OCI-LY3 (cell line): ENCODE measurements at regions not wholly inside any gene's neighbourhood (a gene's known extent, or its start where the extent isn't known, plus 50 kb on each side); places are given as distances from the start of the nearest gene placed in this dataset.
"Not testable (repeated sequence)": the region's sequence is repeated elsewhere in the genome, so short reads cannot be mapped to it uniquely, and the experiment has no call there.

Experiments used
- H2AFZ ChIP-seq: fragments of 200-600, 300-600 bp; shearing (Covaris generic); 2 replicates; pipeline ENCODE4 v1.6.0; 2014; ENCODE audit warnings: antibody characterized with exemption, low read depth, low read length
- H3K27ac ChIP-seq: fragments of 200-600, 300-600 bp; sonication (generic); 2 replicates; pipeline ENCODE4 v1.5.1; 2014; ENCODE audit warnings: mild to moderate bottlenecking, low read length, moderate library complexity, mixed read lengths
- H3K27me3 ChIP-seq: fragments of 200-600, 300-600 bp; sonication (generic); 2 replicates; pipeline ENCODE4 v1.6.1; 2014; ENCODE audit warnings: low read depth, low read length, mixed read lengths
- H3K36me3 ChIP-seq: fragments of 200-600, 300-600 bp; sonication (generic); replicated peaks from 2 replicates; pipeline ENCODE3; 2014; ENCODE audit warnings: low read depth, low read length, mixed read lengths
- H3K4me1 ChIP-seq: fragments of 300-600, 200-600 bp; sonication (generic); 2 replicates; pipeline ENCODE4 v1.6.1; 2014; ENCODE audit warnings: low read length, mixed read lengths
- H3K4me2 ChIP-seq: fragments of 200-600, 300-600 bp; sonication (generic); 2 replicates; pipeline ENCODE4 v1.6.1; 2014; ENCODE audit warnings: low read length, mixed read lengths
- H3K4me3 ChIP-seq: fragments of 300-600, 200-600 bp; sonication (generic); 2 replicates; pipeline ENCODE4 v1.5.1; 2014; ENCODE audit warnings: antibody characterized with exemption, mild to moderate bottlenecking, low read length, moderate library complexity
- H3K79me2 ChIP-seq: fragments of 300-600, 200-600 bp; shearing (Covaris generic); 2 replicates; pipeline ENCODE4 v1.6.1; 2014; ENCODE audit warnings: mild to moderate bottlenecking, low read length, mixed read lengths
- H3K9ac ChIP-seq: fragments of 300-600, 200-600 bp; shearing (Covaris generic); 2 replicates; pipeline ENCODE4 v1.6.0; 2014; ENCODE audit warnings: mild to moderate bottlenecking, low read length, moderate library complexity
- H3K9me3 ChIP-seq: fragments of 200-600, 300-600 bp; shearing (Covaris generic); 2 replicates; pipeline ENCODE4 v1.6.1; 2014; ENCODE audit warnings: low read length, mixed read lengths; ENCODE audit not compliant: insufficient read depth
- H4K20me1 ChIP-seq: fragments of 200-600, 300-600 bp; sonication (generic); 2 replicates; pipeline ENCODE4 v1.6.1; 2016; ENCODE audit warnings: low read length, mixed read lengths; ENCODE audit not compliant: insufficient read depth
- EZH2phosphoT487 ChIP-seq: fragments of 200-600 bp; shearing (Covaris generic); IDR thresholded peaks from 2 replicates; pipeline ENCODE4 v1.6.1; 2018; ENCODE audit warnings: antibody characterized with exemption, mixed run types, low read depth
- TF ChIP-seq, protein P1 (sequence below): fragments of 200-600, 300-600 bp; sonication (generic); IDR thresholded peaks from 2 replicates; pipeline ENCODE4 v1.5.1; 2014; ENCODE audit warnings: antibody characterized with exemption, low read length, low read depth

DNA sequence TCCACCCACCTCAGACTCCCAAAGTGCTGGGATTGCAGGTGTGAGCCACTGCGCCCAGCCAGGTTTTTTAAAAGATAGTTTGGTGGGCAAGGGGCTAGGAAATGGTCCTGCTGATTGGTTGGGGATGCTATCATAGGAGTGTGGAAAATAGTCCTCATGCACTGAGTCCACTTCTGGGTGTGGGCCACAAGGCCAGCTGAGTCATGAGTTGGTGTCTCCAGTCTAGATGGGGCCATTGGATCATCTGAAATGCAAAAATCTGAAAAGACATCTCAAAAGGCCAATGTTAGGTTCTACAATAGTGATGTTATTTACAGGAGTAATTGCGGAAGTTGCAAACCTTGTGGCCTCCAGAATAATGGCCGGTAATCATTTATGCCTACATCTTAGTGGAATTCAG is 221.1 kb downstream of the ZNF674 start:
- Histone ChIP-seq H3K4me1 (no peaks in the 10 kb centered on the region), H3K36me3 (no peaks in the 10 kb centered on the region), H3K4me2 (no peak overlapping the region), H3K4me3 (no peak overlapping the region), H2AFZ (no peak overlapping the region), H3K9me3 (no peaks in the 10 kb centered on the region), H4K20me1 (no peaks in the 10 kb centered on the region), H3K27me3 (no peaks in the 10 kb centered on the region), H3K27ac (no peak overlapping the region), H3K79me2 (no peaks in the 10 kb centered on the region), H3K9ac (no peak overlapping the region)
- TF ChIP-seq EZH2phosphoT487: no peak
- TF ChIP-seq, protein P1, sequence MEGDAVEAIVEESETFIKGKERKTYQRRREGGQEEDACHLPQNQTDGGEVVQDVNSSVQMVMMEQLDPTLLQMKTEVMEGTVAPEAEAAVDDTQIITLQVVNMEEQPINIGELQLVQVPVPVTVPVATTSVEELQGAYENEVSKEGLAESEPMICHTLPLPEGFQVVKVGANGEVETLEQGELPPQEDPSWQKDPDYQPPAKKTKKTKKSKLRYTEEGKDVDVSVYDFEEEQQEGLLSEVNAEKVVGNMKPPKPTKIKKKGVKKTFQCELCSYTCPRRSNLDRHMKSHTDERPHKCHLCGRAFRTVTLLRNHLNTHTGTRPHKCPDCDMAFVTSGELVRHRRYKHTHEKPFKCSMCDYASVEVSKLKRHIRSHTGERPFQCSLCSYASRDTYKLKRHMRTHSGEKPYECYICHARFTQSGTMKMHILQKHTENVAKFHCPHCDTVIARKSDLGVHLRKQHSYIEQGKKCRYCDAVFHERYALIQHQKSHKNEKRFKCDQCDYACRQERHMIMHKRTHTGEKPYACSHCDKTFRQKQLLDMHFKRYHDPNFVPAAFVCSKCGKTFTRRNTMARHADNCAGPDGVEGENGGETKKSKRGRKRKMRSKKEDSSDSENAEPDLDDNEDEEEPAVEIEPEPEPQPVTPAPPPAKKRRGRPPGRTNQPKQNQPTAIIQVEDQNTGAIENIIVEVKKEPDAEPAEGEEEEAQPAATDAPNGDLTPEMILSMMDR: no peak

DNA sequence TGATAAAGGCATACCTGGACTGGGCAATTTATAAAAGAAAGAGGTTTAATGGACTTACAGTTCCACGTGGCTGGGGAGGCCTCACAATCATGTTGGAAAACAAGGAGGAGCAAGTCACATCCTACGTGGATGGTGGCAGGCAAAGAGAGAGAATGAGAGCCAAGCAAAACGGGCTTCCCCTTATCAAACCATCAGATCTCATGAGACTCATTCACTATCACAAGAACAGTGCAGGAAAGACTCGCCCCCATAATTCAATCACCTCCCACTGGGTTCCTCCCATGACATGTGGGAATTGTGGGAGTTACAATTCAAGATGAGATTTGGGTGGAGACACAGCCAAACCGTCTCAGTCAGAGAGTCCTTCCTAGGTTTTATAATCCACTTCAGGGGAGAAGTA is 222.3 kb downstream of the ZNF674 start:
- not testable (repeated sequence) for H3K9ac ChIP-seq, H2AFZ ChIP-seq, H3K27ac ChIP-seq, H3K4me2 ChIP-seq, H3K79me2 ChIP-seq, H3K36me3 ChIP-seq, H3K4me3 ChIP-seq, H3K27me3 ChIP-seq, H4K20me1 ChIP-seq, H3K4me1 ChIP-seq, H3K9me3 ChIP-seq

DNA sequence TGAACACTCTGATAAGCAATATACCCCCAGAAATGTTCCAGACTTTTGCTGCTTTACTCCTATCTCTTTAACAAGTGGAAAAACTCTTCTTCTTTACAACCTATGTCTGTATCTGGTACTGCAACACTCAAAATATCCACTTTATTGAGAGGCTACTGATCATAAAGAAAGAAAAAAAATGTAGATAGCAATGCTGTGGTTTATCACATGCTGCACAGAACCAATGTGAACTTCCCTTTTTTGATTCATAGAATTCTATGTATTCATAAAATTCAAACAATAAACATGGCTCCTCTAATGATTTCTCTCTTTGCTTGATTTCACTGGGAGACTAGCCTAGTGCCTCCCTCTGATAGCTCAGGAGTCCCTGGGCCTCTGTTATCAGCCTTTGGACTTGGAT is 223.5 kb downstream of the ZNF674 start:
- Histone ChIP-seq H3K27me3 (no peaks in the 10 kb centered on the region), H2AFZ (no peak overlapping the region), H3K9ac (no peak overlapping the region), H3K4me2 (no peak overlapping the region), H3K4me1 (no peaks in the 10 kb centered on the region), H3K36me3 (no peaks in the 10 kb centered on the region), H3K4me3 (no peak overlapping the region), H4K20me1 (no peaks in the 10 kb centered on the region), H3K27ac (no peak overlapping the region), H3K9me3 (no peaks in the 10 kb centered on the region), H3K79me2 (no peaks in the 10 kb centered on the region)
- TF ChIP-seq EZH2phosphoT487: no peak
- TF ChIP-seq, protein P1: no peak

DNA sequence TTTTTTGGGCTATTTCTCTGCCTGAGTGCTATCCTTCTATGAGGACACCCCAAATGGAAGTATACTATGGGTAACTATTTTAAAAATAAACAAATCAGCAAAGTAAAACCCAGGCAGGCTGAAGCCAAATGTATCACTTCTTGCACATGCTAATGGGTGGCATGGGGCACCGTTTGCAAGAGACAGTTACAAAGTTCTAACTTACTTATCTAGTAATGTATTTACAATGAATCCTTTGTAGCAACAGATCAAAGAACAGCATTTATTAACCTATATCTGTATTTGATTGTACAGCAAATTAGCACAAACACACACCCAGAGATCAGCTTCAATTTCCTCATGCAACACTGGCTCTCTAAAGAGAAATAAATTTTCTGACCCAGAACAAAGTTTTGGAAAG is 225.5 kb downstream of the ZNF674 start:
- Histone ChIP-seq H3K79me2 (no peaks in the 10 kb centered on the region), H3K27ac (no peak overlapping the region), H3K36me3 (no peaks in the 10 kb centered on the region), H3K4me3 (no peak overlapping the region), H3K27me3 (no peaks in the 10 kb centered on the region), H2AFZ (no peak overlapping the region), H3K9me3 (no peaks in the 10 kb centered on the region), H4K20me1 (no peaks in the 10 kb centered on the region), H3K4me2 (no peak overlapping the region), H3K4me1 (no peaks in the 10 kb centered on the region), H3K9ac (no peak overlapping the region)
- TF ChIP-seq, protein P1: no peak
- TF ChIP-seq EZH2phosphoT487: no peak

DNA sequence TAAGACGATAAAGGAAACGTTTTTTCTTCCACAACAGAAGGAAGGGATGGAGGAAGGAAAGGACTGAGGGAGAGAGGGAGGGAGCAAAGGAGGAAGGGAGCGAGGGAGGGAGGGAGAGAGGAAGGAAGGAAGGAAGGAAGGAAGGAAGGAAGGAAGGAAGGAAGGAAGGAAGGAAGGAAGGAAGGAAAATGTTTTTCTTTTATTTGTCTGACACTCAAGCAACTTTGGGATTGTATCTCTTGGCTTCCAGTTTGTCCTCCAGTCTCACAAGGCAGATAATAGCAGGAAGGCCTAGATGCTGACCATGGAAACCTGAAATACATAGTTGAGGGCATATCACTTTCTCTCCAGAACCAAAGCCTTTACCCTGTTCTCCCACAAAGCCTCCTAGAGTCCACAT is 226.7 kb downstream of the ZNF674 start:
- Histone ChIP-seq H3K9me3 (no peaks in the 10 kb centered on the region), H2AFZ (no peak overlapping the region), H3K27ac (no peak overlapping the region), H3K4me1 (no peaks in the 10 kb centered on the region), H4K20me1 (no peaks in the 10 kb centered on the region), H3K9ac (no peak overlapping the region), H3K36me3 (no peaks in the 10 kb centered on the region), H3K27me3 (no peaks in the 10 kb centered on the region), H3K79me2 (no peaks in the 10 kb centered on the region), H3K4me3 (no peak overlapping the region), H3K4me2 (no peak overlapping the region)
- TF ChIP-seq EZH2phosphoT487: no peak
- TF ChIP-seq, protein P1: no peak
